T1000 (cell line): ENCODE measurements at regions not wholly inside any gene's neighbourhood (a gene's known extent, or its start where the extent isn't known, plus 50 kb on each side); places are given as distances from the start of the nearest gene placed in this dataset.

Source experiments
- DNase-seq: peaks from one replicate; lab custom pipeline; 2025; ENCODE audit warnings: mixed read lengths; lab: John Stamatoyannopoulos, UW

DNA sequence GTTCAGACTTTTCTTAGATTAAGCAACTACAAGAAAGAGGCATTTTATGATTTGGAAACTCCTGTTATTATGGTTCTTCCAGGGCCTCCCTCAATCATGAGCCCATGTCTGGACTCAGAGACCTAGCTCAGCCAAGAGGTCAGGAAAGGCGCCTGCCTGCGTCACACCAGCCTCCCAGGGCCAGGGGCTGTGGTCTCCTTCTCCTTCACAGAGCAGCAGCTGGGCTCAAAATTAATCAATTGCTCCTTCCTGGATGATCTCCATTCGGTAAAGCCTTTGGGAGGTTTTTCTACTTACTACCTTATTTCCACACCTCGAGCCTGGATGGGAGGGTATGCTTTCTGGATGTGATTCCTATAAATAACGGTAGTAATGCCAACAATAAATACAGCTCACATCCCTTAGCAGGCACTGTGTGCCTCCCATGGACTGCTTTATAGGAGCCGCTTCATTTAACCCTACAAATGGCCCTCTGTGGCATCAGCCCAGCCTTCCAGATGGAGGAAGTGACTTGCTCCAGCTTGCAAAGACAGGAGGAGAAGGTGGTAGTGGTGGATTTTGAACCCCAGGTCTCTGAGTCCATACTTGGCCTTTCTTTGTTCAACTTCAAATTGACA lies 1445.6 kb downstream of the TBC1D22A start:
- DNase-seq = no peak

DNA sequence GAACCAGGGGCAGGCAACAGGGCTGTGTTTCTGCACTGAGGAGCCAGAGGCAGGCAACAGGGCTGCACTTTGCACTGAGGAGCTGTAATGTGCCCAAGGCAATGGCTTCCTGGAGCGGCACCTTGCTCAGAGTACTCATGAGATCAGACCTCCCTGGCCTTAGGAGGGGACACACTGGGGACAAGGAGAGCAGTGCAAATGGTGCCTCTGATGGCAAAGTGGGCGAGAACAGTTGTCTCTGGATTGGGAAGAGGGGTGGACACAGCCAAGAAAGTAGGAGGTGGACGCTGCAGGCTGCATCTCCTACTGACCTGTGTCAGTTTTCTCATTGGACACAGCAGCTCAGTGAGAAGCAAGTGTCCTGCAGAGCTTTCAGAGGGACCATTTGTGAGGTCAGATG lies 1443.3 kb downstream of the TBC1D22A start:
- DNase-seq = no peak

DNA sequence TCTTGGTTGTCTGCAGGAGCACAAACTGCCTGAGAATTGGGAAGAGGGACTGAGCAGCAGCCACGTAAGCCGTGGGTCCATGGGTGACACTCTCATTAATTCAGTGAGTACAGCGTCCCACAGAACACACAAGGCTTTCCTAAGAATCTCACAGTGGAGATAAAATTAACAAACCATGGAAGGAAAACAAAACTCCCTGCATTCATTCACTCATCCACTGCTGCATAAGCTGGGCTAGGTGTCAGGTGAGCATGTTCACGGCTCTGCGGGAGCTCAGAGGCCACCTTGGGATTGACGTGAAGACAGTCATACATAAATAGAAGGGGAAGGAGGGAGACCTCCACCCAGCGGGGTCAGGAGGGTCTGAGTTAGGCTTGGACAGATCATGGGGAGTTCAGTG lies 1442.7 kb downstream of the TBC1D22A start:
- DNase-seq = no peak

DNA sequence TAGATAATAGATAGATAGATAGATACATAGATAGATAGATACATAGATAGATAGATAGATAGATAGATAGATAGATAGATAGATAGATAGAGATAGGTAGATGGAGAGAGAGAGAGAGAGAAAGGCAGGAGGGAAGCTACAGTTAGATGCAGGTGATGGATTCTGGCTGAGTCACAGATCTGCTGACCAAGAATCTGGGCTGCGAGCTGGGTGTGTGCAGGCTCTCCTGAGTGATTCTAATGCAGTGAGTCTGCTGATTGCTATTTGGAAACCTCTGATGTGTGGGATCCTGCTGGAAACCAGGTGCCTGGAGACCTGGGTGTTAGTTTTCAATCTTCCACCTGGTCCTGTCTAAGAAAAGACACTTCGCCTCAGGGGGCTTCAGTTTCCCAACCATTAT lies 1441.8 kb downstream of the TBC1D22A start:
- no peak for DNase-seq

DNA sequence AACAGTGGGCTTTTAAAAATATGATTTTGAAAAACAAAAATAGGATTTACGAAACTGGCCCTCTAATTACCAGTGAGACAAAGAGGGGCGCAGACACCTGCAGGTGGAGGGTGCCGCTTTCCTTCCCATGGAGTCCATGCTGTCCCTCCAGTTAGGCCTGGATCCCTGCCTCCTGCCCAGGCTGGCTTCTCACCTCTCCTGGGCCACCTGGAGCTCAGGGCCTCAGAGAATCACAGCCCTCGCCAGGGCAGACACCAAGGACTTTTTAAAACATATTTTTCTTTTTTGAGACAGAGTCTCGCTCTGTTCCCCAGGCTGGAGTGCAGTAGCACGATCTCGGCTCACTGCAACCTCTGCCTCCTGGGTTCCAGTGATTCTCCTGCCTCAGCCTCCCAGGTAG lies 1437.2 kb downstream of the TBC1D22A start:
- no peak for DNase-seq

DNA sequence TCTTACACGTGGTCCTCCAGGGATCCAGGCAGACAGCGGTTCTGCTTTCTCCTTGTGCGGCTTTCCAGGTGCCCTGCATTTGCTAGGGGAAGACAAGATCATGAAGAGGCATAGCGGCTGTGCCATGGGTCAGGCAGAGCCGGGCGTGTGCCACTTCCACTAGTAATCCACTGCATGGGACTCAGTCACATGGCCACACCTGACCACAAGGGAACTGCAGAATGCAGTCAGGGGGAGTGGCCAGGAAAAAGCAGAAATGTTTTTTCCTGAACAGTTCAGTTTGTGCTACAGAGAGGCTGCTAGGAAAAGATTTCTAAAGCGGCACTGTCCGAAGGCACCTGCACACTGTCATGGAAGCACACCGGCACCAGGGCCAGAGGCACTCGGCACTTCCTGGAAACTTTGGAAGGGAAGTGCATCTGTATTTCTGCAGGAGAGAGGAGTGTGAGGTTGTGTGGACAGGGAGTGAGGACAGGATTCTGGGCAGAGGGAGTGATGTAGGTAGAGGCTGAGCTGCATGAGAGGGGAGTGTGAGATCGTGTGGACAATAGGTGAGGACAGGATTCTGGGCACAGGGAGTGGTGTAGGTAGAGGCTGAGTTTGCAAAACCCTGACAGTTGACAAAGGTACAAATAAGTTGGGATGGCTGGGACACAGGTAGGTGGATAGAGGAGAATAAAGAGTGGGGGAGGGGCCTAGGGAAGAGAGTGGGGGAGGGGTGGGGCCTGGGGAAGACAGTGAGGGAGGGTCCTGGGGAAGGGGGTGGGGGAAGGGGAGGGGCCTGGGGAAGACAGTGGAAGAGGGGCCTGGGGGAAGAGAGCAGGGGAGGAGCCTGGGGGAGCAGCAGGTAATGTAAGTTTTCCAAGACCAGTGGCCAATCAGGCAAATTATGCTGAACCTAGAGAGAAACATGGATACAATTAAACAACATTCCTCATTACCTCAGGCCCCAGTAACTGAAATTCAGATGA lies 1436.3 kb downstream of the TBC1D22A start:
- no peak for DNase-seq

DNA sequence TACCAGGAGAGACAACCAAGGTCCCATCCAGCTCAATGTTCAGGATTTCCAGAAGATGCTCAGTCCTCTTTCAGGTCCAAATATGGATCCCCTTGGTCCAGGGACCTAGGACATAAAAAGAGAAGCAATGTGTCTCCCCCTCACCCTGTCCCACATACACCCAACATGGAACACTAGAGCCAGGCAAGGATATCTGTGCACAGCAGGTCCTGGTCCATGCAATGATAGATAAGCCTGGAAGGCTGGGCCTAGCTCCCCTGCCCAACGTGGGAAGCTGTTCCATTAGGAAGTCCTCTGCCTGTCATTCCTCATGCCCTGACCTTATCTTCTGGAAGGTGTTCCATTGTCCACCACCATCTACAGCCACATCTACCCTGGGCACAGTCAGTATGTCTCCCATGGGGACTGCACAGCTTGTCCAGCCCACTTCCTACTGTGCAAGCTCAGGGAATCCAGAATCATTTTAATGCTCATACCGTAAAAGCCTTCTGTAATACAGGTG lies 1434.8 kb downstream of the TBC1D22A start:
- no peak for DNase-seq

DNA sequence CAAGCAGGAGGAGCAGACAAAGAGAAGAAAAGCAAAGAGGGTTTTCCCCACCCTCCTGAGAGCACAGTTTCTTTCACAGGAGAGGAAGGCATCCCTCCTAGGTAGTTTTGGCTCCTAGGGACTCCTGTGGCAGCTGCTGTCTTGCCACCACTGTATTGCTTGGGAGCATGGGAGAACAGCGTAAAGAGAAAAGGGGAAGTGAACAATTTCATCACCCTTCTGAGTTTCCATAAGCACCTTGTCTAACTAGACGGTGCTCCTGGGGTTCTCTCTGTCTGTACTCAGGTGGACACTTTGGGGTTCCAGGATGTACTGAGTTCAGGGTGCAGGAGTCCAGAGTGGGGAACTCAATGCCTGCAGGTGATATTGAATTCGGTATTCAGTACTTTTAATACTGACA lies 1430.5 kb downstream of the TBC1D22A start:
- no peak for DNase-seq

DNA sequence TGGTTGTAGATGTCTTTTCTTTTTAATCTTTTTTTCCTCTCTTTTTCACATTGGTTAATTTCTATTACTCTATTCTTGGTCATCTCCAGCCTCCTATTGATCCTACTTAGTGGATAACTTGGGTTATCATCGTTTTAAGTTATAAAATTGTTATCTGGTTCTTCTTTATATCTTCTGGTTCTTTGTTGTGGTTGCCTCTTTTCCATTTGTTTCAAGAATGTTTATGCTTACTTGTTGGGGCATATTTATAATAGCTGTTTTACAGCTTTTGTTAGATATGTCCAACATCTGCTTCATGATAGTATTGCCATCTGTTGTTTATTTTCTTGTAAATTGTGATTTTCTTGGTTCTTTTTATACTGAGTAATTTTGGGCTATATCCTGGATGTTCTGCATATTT lies 1429.6 kb downstream of the TBC1D22A start:
- DNase-seq = no peak

DNA sequence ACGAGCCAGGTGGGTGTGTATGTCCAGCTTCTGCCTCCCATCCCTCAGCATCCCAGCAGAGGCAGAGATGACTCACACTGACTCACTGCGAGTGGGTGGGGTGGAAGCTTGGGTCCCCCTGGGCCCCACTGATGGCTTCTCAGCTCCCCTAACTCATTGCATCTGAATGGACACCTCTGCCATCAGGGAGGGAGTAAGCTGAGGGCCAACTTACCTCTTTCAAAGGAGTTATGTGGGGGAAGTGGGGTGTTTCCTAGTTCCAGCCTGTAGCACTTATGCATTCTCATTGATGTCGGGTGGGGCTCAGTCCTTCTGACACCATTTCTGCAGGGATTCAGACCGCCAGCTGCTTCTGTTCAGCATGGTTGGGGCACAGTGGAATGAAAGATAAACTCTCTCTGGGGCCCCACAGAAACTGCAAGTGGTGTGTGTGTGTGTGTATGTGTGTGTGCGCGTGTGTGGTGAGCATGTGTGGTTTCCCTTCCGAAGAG lies 1425.8 kb downstream of the TBC1D22A start:
- no peak for DNase-seq

DNA sequence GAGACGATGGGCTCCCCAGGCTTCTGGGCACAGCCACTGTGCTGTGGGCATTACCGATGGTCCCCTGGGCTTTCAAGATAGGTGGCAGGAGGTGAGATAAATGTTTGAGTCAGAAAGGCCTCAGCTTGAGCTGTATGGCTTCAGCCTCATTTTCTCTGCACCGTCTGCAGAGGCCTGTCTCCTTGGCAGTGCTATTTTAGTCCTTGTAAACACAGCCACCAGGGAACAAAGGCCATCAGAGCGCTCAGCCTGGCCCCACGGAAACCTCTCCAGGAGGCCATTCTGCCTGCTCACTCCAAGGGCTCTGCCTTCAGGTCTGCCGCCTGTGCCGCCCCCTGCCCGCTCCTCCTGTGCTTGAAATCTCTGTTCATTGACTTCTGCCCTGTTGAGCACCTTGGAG lies 1424.9 kb downstream of the TBC1D22A start:
- DNase-seq = no peak

DNA sequence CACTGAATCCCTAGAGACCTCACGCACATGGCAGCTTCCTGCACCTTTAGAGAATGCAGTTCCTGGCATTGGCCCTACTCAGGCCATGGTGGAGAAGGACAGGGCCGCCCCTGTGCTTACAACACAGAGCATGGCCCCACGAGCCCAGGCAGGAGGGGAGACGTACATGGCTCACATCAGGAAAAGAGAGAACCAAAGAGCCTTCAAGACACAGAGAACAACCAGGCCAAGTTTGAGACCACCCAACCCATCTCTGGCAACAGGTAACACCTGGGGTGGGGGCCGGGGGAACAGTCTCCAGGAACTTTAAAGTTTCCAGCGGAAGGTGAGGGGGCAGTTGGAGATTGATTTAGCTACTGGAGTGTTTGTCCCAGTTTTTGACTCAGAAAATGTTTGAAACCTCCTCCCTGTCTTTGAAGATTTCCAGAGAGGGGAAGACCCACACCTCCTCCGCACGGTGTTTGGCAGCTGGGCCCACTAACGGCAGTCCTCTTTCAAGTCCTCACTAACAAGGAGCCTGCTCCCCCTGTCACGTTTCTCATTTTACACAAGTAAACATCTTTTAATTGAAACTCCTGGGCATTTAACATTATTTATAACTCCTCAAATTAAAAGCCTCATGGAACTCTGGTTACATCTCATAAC lies 1423.8 kb downstream of the TBC1D22A start:
- no peak for DNase-seq

DNA sequence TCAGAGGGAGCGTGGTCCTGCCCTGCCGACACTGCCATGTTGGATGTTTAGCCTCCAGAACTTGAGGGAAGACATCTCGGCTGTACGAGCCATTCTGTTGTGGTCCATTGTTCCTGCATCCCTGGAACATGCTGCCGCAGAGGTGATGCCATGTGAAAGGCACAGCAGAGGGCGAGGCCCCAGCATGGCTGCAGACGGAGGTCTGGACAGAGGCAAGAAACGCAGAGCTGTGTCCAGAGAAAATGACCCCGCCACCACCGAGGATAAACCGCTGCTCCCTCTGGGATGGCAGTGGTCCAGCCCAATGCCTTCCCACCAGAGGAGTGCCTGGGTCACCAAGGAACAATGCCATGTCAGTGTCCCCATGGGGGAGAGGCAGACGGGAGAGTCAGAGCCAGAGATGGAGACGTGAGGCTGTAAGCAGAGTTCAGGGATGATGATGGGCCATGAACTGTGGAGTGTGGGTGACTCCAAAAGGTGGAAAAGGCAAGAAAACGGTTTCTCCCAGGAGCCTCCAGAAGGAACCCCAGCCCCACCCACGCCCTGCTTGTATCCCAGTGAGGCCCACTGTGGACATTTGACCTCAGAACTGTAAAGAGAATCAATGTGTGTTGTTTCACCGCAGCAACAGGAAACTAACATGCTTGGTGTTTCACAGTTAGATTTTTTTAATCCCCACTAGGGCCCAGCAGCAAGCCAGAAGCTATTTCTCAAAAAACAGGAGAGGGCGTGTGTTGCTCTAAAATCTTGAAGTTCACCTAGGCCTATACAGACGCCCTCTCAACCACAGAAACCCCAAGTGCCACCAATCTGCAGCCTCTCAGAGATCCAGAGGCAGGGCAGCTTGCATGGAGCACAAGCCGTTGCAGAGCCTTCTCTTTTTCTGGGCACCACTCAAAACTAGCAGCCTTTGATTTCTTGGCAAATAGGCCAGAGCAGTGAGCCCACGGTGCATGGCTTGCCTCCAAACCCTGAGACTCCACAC lies 1422.9 kb downstream of the TBC1D22A start:
- DNase-seq = no peak

DNA sequence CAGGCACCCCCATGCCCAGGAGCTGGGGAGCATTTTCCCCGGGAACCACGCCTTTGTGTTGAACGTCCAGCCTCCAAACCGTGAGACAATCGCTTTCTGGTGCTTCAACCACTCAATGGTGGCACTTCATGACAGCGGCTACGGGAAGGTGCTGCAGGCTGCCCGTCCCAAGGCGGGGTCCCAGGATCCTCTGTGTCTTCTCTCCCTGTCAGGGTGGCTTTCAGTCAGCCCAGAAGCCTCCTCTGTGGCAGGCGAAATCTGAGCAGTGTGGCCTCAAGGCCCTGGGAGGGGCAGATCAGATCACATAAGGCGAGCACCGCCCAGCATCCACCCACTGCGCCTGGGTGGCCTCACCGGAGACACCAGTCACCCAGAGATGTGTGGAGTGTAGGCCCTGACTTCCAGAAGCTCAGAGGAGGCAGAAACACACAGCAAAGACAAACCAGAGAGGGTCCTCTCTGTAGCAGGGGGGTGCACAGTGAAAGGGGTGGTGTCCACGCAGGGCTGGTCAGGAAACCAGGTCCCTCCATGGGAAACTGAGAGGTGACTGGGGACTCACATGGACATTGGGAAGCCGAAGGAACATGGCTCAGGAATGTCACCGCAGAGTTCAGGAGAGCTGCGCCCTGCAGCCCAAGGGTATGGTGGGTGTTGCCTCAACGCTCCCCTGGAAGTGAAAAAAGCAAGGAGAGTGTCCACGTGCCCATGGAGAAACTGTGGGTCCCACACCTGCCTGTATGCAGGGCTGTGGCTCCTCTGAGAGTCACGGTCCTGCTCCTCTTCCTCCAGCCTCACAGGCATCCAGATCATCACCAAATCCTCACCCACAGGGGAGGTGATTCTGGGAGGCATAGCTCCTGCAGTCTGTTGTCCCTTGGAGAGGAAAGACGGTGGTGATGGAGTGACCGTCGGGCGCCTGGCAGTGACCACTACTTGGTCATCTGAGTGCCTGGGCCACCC lies 1420.7 kb downstream of the TBC1D22A start:
- DNase-seq = no peak

DNA sequence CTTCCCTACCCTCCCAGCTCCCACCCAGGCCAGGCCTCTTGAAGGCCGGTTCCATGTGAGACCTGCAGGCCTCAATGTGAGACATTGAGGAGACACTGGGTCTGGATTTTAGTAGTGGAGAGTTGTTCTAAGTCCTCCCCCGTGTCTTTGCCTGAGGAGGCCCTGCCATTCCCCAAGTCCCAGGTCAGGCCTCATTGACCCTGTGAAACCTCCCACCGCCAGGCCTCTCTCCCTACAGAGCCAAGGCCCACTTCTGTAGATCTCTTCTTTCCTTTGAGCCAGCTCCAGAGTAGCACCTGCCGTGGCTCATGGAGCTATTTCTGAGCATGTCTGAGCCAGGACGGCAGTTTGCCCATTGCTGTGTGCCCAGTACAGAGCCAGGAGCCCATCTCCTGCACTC lies 1419.6 kb downstream of the TBC1D22A start:
- no peak for DNase-seq

DNA sequence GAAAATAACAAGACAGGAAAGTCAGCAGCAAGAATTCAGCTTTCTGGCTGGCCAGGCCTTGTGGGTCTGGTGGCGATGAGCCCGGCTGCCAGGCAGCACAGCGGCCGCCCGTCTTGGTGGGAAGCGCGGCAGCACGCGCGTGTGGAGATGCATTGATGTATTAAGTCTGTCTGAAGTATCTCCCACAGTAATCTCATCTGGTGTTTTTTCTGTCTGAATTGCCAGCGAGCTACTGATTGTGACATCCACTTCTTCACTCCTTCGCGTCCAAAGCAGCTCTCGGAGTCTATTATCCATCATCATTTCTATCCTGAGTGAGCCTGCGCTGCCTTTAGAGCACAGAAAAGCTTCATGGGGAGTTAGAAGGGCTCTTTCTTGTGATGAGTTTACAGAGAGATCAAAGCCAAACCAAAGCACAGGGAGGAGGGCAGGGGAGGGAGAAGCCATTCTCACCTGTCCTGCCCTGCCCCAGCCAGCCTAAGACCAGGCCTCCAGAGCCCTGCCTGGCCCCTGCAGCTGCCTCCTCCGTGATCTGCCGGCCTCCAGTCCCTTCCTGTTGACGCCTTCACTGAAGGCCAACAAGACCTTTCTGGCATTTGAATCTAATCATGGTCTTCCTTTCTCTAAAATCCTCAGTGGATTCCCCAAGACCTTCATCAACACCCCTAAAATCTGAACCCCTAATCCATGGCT lies 1419.0 kb downstream of the TBC1D22A start:
- no peak for DNase-seq

DNA sequence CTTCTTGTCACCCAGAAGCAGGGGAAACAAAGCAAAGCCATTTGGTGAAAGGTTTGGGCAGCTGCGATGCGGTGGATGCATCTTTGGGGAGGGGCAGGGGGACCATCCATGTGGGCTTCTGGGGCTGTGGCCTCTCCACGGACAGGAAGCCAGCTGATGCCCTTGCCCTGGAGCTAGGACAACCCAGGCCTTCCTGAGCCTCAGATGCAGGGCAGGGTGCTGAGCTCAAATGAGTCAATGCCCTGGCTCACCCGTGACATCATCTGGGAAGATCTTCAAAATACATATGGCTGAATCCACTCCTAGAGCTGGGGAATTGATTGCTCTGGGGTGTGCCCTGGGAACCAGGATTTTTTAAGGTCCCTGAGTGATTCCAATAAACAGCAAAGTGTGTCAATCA lies 1418.2 kb downstream of the TBC1D22A start:
- DNase-seq = no peak

DNA sequence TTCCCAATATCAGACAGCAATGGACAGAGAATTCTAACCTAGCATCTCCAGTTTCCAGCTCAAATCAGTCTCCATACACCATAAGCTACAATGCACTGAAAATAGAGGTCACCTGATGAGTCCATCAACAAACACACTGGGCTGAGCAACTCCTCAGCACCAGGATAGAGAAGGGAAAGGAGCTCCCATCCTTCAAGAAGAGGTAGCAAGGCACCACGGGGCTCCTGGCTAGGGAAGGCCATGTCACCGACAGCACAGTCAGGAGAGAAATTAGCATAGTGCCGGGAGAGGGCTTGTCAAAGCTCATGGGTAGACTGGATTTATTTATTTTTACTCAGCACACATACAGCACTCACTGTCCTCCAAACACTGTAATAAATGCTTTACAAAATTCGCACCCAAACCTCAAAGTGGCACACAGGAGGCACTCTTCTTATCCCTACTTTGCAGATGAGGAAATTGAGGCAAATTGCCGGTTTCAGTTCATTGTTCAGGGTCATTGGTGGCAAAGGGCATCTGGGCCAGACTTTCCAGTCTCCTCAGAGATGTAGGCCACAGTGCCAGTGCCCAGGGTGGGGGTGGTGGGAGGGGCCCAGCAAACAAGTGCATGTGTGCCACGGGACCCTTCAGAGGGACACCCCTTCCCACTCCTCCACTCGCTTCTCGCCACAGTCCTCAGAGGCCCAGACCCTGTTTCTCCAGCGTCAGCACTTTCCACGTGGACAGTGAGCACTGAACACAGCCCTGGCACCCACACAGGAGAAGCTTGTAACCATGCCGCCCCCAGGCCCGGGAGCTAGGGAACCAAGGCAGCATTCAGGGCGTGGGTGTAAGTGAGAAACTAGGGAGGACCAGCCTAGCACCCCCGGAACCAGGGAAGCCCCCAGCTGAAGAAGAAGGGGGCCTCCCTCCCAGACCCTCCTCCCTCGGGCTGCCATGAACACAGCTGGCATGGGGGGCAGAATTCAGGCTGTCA lies 1417.4 kb downstream of the TBC1D22A start:
- no peak for DNase-seq
